GM12878 (cell line): ENCODE measurements at regions not wholly inside any gene's neighbourhood (a gene's known extent, or its start where the extent isn't known, plus 50 kb on each side); places are given as distances from the start of the nearest gene placed in this dataset.

Experiments
- ATAC-seq: fragments of 200-7000 bp; cut with Tn5 transposase; 3 replicates; pipeline ENCODE4 v1.9.1; 2020; ENCODE audit warnings: mild to moderate bottlenecking, moderate library complexity
- BruUV-seq: library from RNA; stranded (reverse); fragments of 400-500 nt; replicated peaks from 2 replicates; lab custom pipeline; 2021; lab: Mats Ljungman, UMichigan
- CTCF ChIA-PET: fragments of 300-600 bp; sonication (Branson Sonifier 250); formaldehyde crosslinking; extraction: SDS; loops from one replicate; lab custom pipeline; 2021; ENCODE audit warnings: inconsistent platforms; lab: Yijun Ruan, JAX
- POLR2A ChIA-PET: fragments of 350-600 bp; formaldehyde crosslinking; extraction: SDS; loops from one replicate; lab custom pipeline; 2021; ENCODE audit warnings: inconsistent platforms; lab: Charles Lee
- RAD21 ChIA-PET: fragments of 300-600 bp; sonication (Branson Sonifier 250); formaldehyde crosslinking; loops from one replicate; lab custom pipeline; 2023; ENCODE audit warnings: antibody characterized with exemption; ENCODE audit not compliant: unreplicated experiment; lab: Charles Lee
- SMC1A ChIA-PET: fragments of 300-600 bp; sonication (Branson Sonifier 250); formaldehyde crosslinking; loops from one replicate; lab custom pipeline; 2023; ENCODE audit not compliant: unreplicated experiment, uncharacterized antibody; lab: Charles Lee
- DNase-seq: peaks from one replicate; pipeline ENCODE4 v3.0.0-alpha.2; 2011; ENCODE audit warnings: low read depth, low spot score
- FAIRE-seq: peaks from 3 replicates; lab custom pipeline; 2011; peaks lifted over from hg19 to GRCh38; lab: Jason Lieb, UNC
- H2AFZ ChIP-seq: 2 replicates; pipeline ENCODE4 v1.6.0; 2011; ENCODE audit warnings: low read depth, low read length, control low read depth; ENCODE audit not compliant: control insufficient read depth
- H3K27ac ChIP-seq: 2 replicates; pipeline ENCODE4 v1.5.1; 2011; ENCODE audit warnings: control low read depth; ENCODE audit not compliant: control insufficient read depth, insufficient read depth
- H3K27me3 ChIP-seq, 2 experiments: replicated peaks in 1 of 2; 2 replicates each; pipeline versions ENCODE4 v1.6.0 to v1.6.1; 2011; ENCODE audit warnings: low read length in 1 of 2; ENCODE audit not compliant: control insufficient read depth in 2 of 2, insufficient read depth in 2 of 2
- H3K36me3 ChIP-seq, 2 experiments: 2 replicates each; pipeline ENCODE4 v1.5.1; 2011; ENCODE audit warnings: low read length in 1 of 2; ENCODE audit not compliant: control insufficient read depth in 2 of 2, insufficient read depth in 2 of 2
- H3K4me1 ChIP-seq: 2 replicates; pipeline ENCODE4 v1.6.1; 2011; ENCODE audit warnings: mild to moderate bottlenecking, low read length, moderate library complexity, mixed read lengths; ENCODE audit not compliant: control insufficient read depth, insufficient read depth
- H3K4me2 ChIP-seq: 2 replicates; pipeline ENCODE4 v1.6.0; 2011; ENCODE audit warnings: control low read depth; ENCODE audit not compliant: control insufficient read depth, insufficient read depth
- H3K4me3 ChIP-seq: fragments of 200-600 bp; sonication (generic); 2 replicates; pipeline ENCODE4 v1.5.1; 2016
- H3K79me2 ChIP-seq: 2 replicates; pipeline ENCODE4 v1.6.0; 2011; ENCODE audit warnings: low read length; ENCODE audit not compliant: control insufficient read depth, insufficient read depth
- H3K9ac ChIP-seq: 2 replicates; pipeline ENCODE4 v1.8.0; 2011; ENCODE audit warnings: low read length, control low read depth, mixed read lengths; ENCODE audit not compliant: control insufficient read depth, insufficient read depth
- H3K9me3 ChIP-seq: replicated peaks from 3 replicates; pipeline ENCODE4 v1.5.1; 2011; ENCODE audit warnings: mild to moderate bottlenecking, low read length; ENCODE audit not compliant: control insufficient read depth, insufficient read depth
- H4K20me1 ChIP-seq: 2 replicates; pipeline ENCODE4 v1.6.0; 2011; ENCODE audit not compliant: control insufficient read depth, insufficient read depth
- ATF7 ChIP-seq: fragments of 450-650 bp; IDR thresholded peaks from 2 replicates; pipeline ENCODE4 v1.6.1; 2016; ENCODE audit warnings: low read depth, mild to moderate bottlenecking
- CBX3 ChIP-seq: fragments of 200-600 bp; sonication (generic); IDR thresholded peaks from 2 replicates; pipeline ENCODE4 v1.6.1; 2016; ENCODE audit warnings: low read depth, borderline replicate concordance
- CHD1 ChIP-seq: IDR thresholded peaks from 2 replicates; pipeline ENCODE4 v1.6.1; 2012; ENCODE audit warnings: low read depth, low read length, improper control_type of control experiment
- EP300 ChIP-seq, 2 experiments: fragments of 150-350 bp in 1 of 2; IDR thresholded peaks; 2 replicates each; pipeline ENCODE4 v1.6.1; 2011 to 2012; ENCODE audit warnings: low read depth in 2 of 2, low read length in 2 of 2, borderline replicate concordance in 1 of 2, improper control_type of control experiment in 1 of 2, inconsistent platforms in 1 of 2; ENCODE audit not compliant: control insufficient read depth in 1 of 2
- EZH2 ChIP-seq: IDR thresholded peaks from 2 replicates; pipeline ENCODE4 v1.6.1; 2012; ENCODE audit warnings: low read depth, mild to moderate bottlenecking, control low read depth, inconsistent platforms, low read length, borderline replicate concordance; ENCODE audit not compliant: control insufficient read depth
- FOXM1 ChIP-seq: IDR thresholded peaks from 2 replicates; pipeline ENCODE4 v1.6.1; 2012; ENCODE audit warnings: low read depth, mild to moderate bottlenecking, inconsistent platforms, low read length, moderate library complexity
- KLF5 ChIP-seq: fragments of 450-650 bp; IDR thresholded peaks from 2 replicates; pipeline ENCODE4 v1.6.1; 2014; ENCODE audit warnings: mild to moderate bottlenecking; ENCODE audit not compliant: partially characterized antibody
- NFYA ChIP-seq: IDR thresholded peaks from 2 replicates; pipeline ENCODE4 v1.6.1; 2011; ENCODE audit warnings: low read depth, mild to moderate bottlenecking, low read length, improper control_type of control experiment, borderline replicate concordance
- SMAD1 ChIP-seq: fragments of 450-650 bp; IDR thresholded peaks from 2 replicates; pipeline ENCODE4 v1.6.1; 2018; ENCODE audit warnings: mild to moderate bottlenecking, low read depth; ENCODE audit not compliant: partially characterized antibody
- SMARCA5 ChIP-seq: fragments of 450-650 bp; IDR thresholded peaks from 2 replicates; pipeline ENCODE4 v1.6.1; 2017; ENCODE audit warnings: mild to moderate bottlenecking
- SUPT20H ChIP-seq: IDR thresholded peaks from 2 replicates; pipeline ENCODE4 v1.6.1; 2011; ENCODE audit warnings: low read depth, mild to moderate bottlenecking, low read length, moderate library complexity, borderline replicate concordance; ENCODE audit not compliant: control insufficient read depth
- ZNF687 ChIP-seq: fragments of 450-650 bp; IDR thresholded peaks from 2 replicates; pipeline ENCODE4 v1.6.1; 2017; ENCODE audit warnings: mild to moderate bottlenecking, moderate library complexity
- in situ Hi-C: fragments of 300-500 bp; cut with MboI; formaldehyde crosslinking; loops from 9 replicates; pipeline ENCODE4 v1.14.3; 2018; ENCODE audit warnings: mixed read lengths
- intact Hi-C: fragments of 100-400 bp; cut with micrococcal nuclease; formaldehyde crosslinking; loops from one replicate; pipeline ENCODE4 v1.14.2; 2022; ENCODE audit not compliant: unreplicated experiment

GRCh38 chr2:172674968-172675303 lies 60.7 kb upstream of the RAPGEF4 start (continued):
- TF ChIP-seq ATF7: no peak
- no peak for TF ChIP-seq NFYA
- no peak for TF ChIP-seq EZH2

GRCh38 chr2:172677363-172677762 lies 58.3 kb upstream of the RAPGEF4 start:
- no peaks in the 10 kb centered on the region for H3K27me3 ChIP-seq
- SMC1A ChIA-PET: no interaction called here
- RAD21 ChIA-PET: no interaction called here
- no peaks in the 10 kb centered on the region for H4K20me1 ChIP-seq
- intact Hi-C loops: no loop called here
- no peak overlapping the region for H2AFZ ChIP-seq
- H3K4me3 ChIP-seq: no peak overlapping the region
- POLR2A ChIA-PET: no interaction called here
- H3K27ac ChIP-seq: no peak overlapping the region
- no peak overlapping the region for H3K4me2 ChIP-seq
- TF ChIP-seq KLF5 (no peak), SMARCA5 (no peak), ZNF687 (no peak), CHD1 (no peak), FOXM1 (no peak), SUPT20H (no peak), SMAD1 (no peak), CBX3 (no peak), EP300 (IDR thresholded peaks at IDR 0.05; ENCODE audit: borderline replicate concordance in 1 of 2, control insufficient read depth in 1 of 2, low read depth in 2 of 2, low read length in 2 of 2) (no peak)
- no peaks in the 10 kb centered on the region for H3K36me3 ChIP-seq
- no peaks in the 10 kb centered on the region for H3K79me2 ChIP-seq
- no peaks in the 10 kb centered on the region for H3K9me3 ChIP-seq
- in situ Hi-C loops: no loop called here
- H3K9ac ChIP-seq: no peak overlapping the region
- BruUV-seq: no TSS peak
- ATAC-seq: no peak
- FAIRE-seq: no peak
- no peak for DNase-seq
- CTCF ChIA-PET: no interaction called here
- no peaks in the 10 kb centered on the region for H3K4me1 ChIP-seq
